Pancreas (tissue), 10 donors: ENCODE measurements at regions not wholly inside any gene's neighbourhood (a gene's known extent, or its start where the extent isn't known, plus 50 kb on each side); places are given as distances from the start of the nearest gene placed in this dataset.
A peak's percentile ranks its signal among the peaks of the same experiment; 100 is the strongest.
"Not testable (repeated sequence)": the region's sequence is repeated elsewhere in the genome, so short reads cannot be mapped to it uniquely, and the experiment has no call there.

Experiments
- ATAC-seq, 4 donors: fragments of 200-7000 bp; cut with Tn5 transposase; one replicate each; pipeline versions ENCODE4 v1.8.0 to v1.9.1; 2020; ENCODE audit warnings: mild to moderate bottlenecking in 4 of 4, moderate library complexity in 4 of 4
- DNase-seq, 6 donors: peaks; one replicate each; pipeline ENCODE4 v3.0.0-alpha.2; 2020
- FAIRE-seq: peaks from 2 replicates; lab custom pipeline; 2012; peaks lifted over from hg19 to GRCh38; lab: Jason Lieb, UNC
- H3K27ac ChIP-seq, 4 donors: fragments of 200-600 bp; sonication (generic); 1 replicate in 3 of 4; 2 replicates in 1 of 4; pipeline versions ENCODE4 v1.5.0 to v1.8.0; 2020
- H3K27me3 ChIP-seq, 4 donors: fragments of 200-600 bp; one replicate each; pipeline ENCODE4 v1.8.0; 2021
- H3K36me3 ChIP-seq, 3 donors: fragments of 200-600 bp; sonication (generic) in 1 of 3; one replicate each; pipeline versions ENCODE4 v1.5.0 to v1.8.0; 2020 to 2021
- H3K4me1 ChIP-seq, 3 donors: fragments of 200-600 bp; one replicate each; pipeline ENCODE4 v1.8.0; 2021
- H3K4me3 ChIP-seq, 4 donors: fragments of 200-600 bp; sonication (generic) in 2 of 4; one replicate each; pipeline versions ENCODE4 v1.5.0 to v1.8.0; 2020 to 2021
- H3K9me3 ChIP-seq, 4 donors: fragments of 200-600 bp; one replicate each; pipeline ENCODE4 v1.8.0; 2021
- CTCF ChIP-seq, 4 donors: fragments of 200-600 bp; sonication (generic) in 3 of 4; IDR thresholded peaks; one replicate each; pipeline versions ENCODE4 v1.5.0 to v1.8.0; 2021; ENCODE audit warnings: antibody characterized with exemption in 4 of 4
- WGBS, 2 donors: extraction: QIAGEN DNeasy Blood & Tissue Kit; methylation state at CpG; one replicate each; pipeline ENCODE4 v1.1.7; 2013; 5-methylcytosine and 5-hydroxymethylcytosine counted together
- intact Hi-C, 3 donors: fragments of 100-400 bp; cut with DNase I; formaldehyde crosslinking; loops; one replicate each; pipeline versions ENCODE4 v1.11.1 to v1.14.2; 2022
- donor health status: healthy with polysubstance abuse.
- donor health status: DM: no; HTN: no; CAD: no; lungs with moderate emphysema.
- donor health status: DM: no; HTN: no; CAD: no.
- donor health status: control.
- donor health status: control.
- donor health status: Bipolar disorder and iron deficiency.
- donor health status: DM: yes; HTN: yes; CAD: no.
- donor health status: DM: no; HTN: no; CAD: no.
- donor health status: DM: no; HTN: no; CAD: no.
- donor health status: DM: yes; HTN: yes; CAD: no.

DNA sequence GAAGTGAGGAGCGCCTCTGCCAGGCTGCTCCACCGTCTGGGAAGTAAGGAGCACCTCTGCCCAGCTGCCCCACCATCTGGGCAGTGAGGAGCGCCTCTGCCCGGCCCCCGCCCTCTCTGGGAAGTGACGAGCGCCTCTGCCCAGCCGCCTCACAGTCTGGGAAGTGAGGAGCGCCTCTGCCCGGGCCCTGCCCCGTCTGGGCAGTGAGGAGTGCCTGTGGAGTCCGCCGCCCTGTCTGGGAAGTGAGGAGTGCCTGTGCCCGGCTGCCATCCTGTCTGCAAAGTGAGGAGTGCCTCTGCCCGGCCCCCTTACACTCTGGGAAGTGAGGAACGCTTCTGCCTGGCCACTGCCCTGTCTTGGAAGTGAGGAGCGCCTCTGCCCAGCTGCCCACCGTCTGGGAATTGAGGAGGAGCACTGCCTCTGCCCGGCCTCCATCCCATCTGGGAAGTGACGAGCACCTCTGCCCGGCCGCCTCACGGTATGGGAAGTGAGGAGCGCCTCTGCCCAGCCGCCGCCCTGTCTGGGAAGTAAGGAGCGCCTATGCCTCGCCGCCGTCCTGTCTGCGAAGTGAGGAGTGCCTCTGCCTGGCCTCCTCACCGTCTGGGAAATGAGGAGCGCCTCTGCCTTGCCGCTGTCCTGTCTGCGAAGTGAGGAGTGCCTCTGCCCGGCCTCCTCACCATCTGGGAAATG is 576.2 kb upstream of the C9orf72 start:
- DNase-seq, result peak in 1 of 6 donors; percentile 59
- intact Hi-C loops, H3K4me3 ChIP-seq, ATAC-seq, H3K9me3 ChIP-seq, H3K36me3 ChIP-seq, H3K27me3 ChIP-seq, H3K4me1 ChIP-seq, FAIRE-seq, H3K27ac ChIP-seq: not testable (repeated sequence)
- 80 to 86% methylated on average over 35 to 36 of the region's 36 CpGs for WGBS, 2 donors

DNA sequence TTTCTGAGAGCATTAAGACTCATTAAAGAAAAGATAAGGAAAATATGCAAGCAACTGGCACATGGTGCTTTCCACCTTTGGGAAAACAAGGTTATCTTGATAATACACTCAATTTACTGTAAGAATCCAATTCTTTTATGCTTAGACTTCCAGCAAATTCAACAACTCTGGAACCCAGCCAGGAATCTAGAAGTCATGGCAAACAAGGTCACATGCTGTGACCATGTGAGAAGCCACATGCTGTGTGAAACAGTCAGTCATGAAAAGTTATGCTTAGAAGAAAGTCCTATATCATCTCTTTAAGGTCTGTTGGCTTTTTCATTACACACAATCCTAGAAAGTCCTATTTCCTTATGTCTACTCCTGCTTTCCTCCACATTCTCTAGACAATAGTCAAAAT is 581.8 kb upstream of the C9orf72 start:
- peaks cover 0 to 6% (median 0%) of the 10 kb centered on the region in 3 donors for H3K4me1 ChIP-seq
- intact Hi-C loops, result no loop called here
- TF ChIP-seq CTCF (IDR thresholded peaks at IDR 0.05), result no peak
- no peaks in the 10 kb centered on the region for H3K27me3 ChIP-seq
- H3K27ac ChIP-seq, result peak overlapping the region in 1 of 4 donors; percentile 49
- FAIRE-seq (no peak), DNase-seq (peak in 3 of 6 donors; percentile 21 to 60 (median 35)), ATAC-seq (peak in 3 of 4 donors; percentile 48 to 85 (median 60))
- H3K36me3 ChIP-seq, result no peaks in the 10 kb centered on the region
- no peak overlapping the region for H3K4me3 ChIP-seq
- H3K9me3 ChIP-seq, result no peaks in the 10 kb centered on the region

DNA sequence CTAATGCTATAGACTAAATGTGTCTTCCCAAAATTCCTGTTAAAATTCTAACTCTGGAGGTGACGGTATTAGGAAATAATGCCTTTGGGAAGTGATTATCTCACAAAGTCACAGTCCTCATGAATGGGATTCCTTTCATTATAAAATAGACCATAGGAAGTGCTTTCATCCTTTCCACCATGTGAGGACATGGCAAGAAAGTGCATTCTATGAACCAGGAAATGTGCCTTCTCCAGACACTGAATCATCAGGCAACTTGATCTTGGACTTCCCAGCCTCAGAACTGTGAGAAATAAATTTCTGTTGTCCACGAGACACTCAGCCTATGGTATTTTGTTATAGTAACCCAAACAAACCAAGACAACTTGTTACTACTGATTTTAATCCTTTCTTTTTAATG is 582.4 kb upstream of the C9orf72 start:
- TF ChIP-seq CTCF (IDR thresholded peaks at IDR 0.05), result no peak
- 55 to 86% methylated on average over 2 of the region's 2 CpGs for WGBS, 2 donors
- H3K4me1 ChIP-seq, result peaks cover 0 to 6% (median 0%) of the 10 kb centered on the region in 3 donors
- no peak for DNase-seq
- no peaks in the 10 kb centered on the region for H3K36me3 ChIP-seq
- no peak overlapping the region for H3K4me3 ChIP-seq
- no peaks in the 10 kb centered on the region for H3K27me3 ChIP-seq
- peak overlapping the region in 1 of 4 donors; percentile 49 for H3K27ac ChIP-seq
- H3K9me3 ChIP-seq, result no peaks in the 10 kb centered on the region
- intact Hi-C loops, result no loop called here
- no peak for FAIRE-seq
- peak in 1 of 4 donors; percentile 49 for ATAC-seq

DNA sequence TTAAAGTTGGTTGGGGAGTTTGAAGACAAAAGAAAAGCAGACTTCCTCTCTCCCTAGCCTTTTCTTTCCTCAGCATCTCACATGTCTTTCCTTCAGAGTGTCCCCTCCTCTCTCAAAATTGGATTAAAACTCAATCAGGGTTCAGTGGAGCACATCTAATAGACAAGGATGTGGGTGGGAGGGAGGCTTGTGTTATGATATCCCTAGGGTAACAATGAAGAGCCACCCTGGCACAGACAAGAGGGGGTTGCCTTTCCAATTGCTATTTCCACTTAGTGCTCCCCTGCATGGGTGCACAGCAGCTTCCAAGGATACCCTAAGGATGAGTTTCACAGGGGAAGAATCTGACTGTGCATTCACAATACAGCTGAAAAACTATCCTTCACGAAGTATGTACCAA is 585.2 kb upstream of the C9orf72 start:
- ATAC-seq (no peak), FAIRE-seq (no peak), DNase-seq (no peak)
- H3K36me3 ChIP-seq, result no peaks in the 10 kb centered on the region
- intact Hi-C loops, result no loop called here
- WGBS, 2 donors, result 76 to 79% methylated on average over 1 of the region's 1 CpG
- no peak overlapping the region for H3K27ac ChIP-seq
- H3K4me1 ChIP-seq, result peaks cover 0 to 6% (median 0%) of the 10 kb centered on the region in 3 donors
- H3K4me3 ChIP-seq, result no peak overlapping the region
- no peaks in the 10 kb centered on the region for H3K27me3 ChIP-seq
- TF ChIP-seq CTCF (IDR thresholded peaks at IDR 0.05), result no peak
- H3K9me3 ChIP-seq, result no peaks in the 10 kb centered on the region

GRCh38 chr9:28163619-28164018 is 590.3 kb upstream of the C9orf72 start:
- 51 to 72% methylated on average over 3 of the region's 3 CpGs for WGBS, 2 donors
- ATAC-seq (no peak), FAIRE-seq (no peak), DNase-seq (no peak)
- intact Hi-C loops, result no loop called here
- H3K4me1 ChIP-seq, result no peaks in the 10 kb centered on the region
- no peak overlapping the region for H3K27ac ChIP-seq
- no peaks in the 10 kb centered on the region for H3K27me3 ChIP-seq
- no peaks in the 10 kb centered on the region for H3K36me3 ChIP-seq
- no peaks in the 10 kb centered on the region for H3K9me3 ChIP-seq
- H3K4me3 ChIP-seq, result no peak overlapping the region
- TF ChIP-seq CTCF (IDR thresholded peaks at IDR 0.05), result no peak
